GM12874 (cell line): ENCODE measurements at regions not wholly inside any gene's neighbourhood (a gene's known extent, or its start where the extent isn't known, plus 50 kb on each side); places are given as distances from the start of the nearest gene placed in this dataset.

Experiments
- CTCF ChIP-seq: IDR thresholded peaks from 2 replicates; pipeline ENCODE4 v1.5.1; 2011; ENCODE audit warnings: low read depth, mild to moderate bottlenecking, control low read depth, low read length, moderate library complexity; ENCODE audit not compliant: insufficient read depth

GRCh38 chr1:221644663-221645258, 97.1 kb downstream of the DUSP10 start:
- no peak for TF ChIP-seq CTCF

- no peak for TF ChIP-seq CTCF
These were observed 93.7 kb downstream of the DUSP10 start for GRCh38 chr1:221648201-221648600.
